Stimulated activated CD4-positive, alpha-beta T cell treated with anti-CD3 and anti-CD28 coated beads, Interleukin-2, amount 100 ng/mL, for 48 hours (primary cell): ENCODE measurements at regions not wholly inside any gene's neighbourhood (a gene's known extent, or its start where the extent isn't known, plus 50 kb on each side); places are given as distances from the start of the nearest gene placed in this dataset.
"Not testable (repeated sequence)": the region's sequence is repeated elsewhere in the genome, so short reads cannot be mapped to it uniquely, and the experiment has no call there.

ENCODE experiments used
- DNase-seq, 2 donors: peaks; one replicate each; pipeline ENCODE4 v3.0.0-alpha.2; 2020

DNA sequence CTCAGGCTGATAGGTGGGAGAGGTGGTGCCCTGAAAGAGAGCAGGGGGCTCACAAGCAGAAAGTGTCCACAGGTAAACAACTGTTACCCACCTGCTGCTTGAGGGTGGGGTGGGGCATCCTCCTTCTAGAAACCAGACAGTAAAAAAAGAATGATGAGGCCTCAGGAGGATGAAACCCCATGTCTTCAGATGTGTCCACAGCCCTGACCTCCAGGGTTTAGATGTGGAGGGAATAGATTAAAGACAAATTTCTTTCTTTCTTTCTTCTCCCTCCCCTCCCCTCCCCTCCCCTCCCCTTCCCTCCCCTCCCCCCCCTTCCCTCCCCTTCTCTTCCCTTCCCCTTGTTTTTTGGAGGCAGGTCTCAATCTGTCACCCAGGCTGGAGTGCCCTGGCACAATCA is 333.5 kb upstream of the NUPR2 start:
- no peak for DNase-seq

- no peak for DNase-seq
Observed at GRCh38 chr7:56447864-56448693, 331.9 kb upstream of the NUPR2 start.

DNA sequence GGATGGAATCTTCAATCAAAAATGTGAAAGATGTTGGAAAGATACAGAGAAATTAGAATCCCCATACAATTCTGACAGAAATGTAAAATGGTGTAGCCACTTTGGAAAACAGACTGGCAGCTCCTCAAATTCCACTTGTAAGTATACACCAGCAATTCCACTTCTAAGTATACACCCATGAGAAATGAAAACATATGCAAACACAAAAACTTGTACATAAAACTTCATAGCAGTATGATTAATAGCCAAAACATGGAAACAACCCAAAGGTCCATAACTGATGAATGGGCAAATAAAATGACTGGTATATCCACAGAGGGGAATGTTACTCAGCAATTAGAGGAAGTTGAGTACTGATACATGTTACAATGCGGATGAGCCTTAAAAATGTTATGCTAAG is 304.3 kb upstream of the NUPR2 start:
- not testable (repeated sequence) for DNase-seq

DNA sequence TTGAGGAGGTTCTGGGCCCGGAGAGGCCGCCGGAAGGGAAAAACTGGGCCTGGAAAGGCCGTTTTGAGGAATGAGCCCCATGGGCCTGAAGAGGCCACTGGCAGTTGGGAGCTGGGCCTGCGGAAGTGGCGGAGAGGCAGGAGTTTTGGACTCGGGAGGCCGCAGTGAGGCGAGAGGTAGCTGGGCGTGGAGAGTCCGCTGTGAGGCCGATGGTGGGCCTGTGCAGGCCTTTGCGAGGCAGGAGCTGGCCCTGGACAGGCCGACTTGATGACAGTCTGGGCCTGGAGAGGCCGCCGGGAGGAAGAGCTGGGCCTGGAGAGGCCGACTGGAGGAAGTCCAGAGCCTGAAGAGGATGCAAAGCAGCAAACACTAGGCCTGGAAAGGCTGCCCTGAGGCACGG is 259.0 kb upstream of the NUPR2 start:
- DNase-seq, result no peak

DNA sequence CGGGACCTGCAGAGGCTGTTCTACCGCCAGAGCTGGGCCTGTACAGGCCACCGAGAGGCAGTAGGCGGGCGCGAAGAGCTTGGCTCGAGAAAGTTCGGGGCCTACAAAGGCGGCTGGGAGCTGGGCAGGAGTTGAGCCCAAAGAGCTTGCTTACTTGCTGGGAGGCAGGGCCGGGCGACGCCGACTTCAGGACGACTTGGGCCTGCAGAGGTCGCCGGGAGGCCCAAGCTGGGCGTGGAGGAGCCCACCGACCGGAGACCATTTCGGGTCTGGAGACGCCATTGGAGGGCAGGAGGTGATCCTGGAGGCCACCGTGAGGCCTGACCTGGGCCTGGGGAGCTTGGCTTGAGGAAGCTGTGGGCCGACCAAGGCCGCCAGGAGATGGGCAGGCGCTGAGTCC is 258.4 kb upstream of the NUPR2 start:
- not testable (repeated sequence) for DNase-seq

DNA sequence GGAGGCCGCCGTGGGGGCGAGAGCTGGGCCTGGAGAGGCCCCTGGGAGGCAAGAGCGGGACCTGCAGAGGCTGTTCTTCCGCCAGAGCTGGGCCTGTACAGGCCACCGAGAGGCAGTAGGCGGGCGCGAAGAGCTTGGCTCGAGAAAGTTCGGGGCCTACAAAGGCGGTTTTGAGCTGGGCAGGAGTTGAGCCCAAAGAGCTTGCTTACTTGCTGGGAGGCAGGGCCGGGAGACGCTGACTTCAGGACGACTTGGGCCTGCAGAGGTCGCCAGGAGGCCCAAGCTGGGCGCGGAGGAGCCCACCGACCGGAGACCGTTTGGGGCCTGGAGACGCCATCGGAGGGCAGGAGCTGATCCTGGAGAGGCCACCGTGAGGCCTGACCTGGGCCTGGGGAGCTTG is 257.1 kb upstream of the NUPR2 start:
- peak; percentile 29 to 43 for DNase-seq

GRCh38 chr7:56371792-56372191 is 255.6 kb upstream of the NUPR2 start:
- peak in 1 of 2 donors; percentile 2 for DNase-seq

DNA sequence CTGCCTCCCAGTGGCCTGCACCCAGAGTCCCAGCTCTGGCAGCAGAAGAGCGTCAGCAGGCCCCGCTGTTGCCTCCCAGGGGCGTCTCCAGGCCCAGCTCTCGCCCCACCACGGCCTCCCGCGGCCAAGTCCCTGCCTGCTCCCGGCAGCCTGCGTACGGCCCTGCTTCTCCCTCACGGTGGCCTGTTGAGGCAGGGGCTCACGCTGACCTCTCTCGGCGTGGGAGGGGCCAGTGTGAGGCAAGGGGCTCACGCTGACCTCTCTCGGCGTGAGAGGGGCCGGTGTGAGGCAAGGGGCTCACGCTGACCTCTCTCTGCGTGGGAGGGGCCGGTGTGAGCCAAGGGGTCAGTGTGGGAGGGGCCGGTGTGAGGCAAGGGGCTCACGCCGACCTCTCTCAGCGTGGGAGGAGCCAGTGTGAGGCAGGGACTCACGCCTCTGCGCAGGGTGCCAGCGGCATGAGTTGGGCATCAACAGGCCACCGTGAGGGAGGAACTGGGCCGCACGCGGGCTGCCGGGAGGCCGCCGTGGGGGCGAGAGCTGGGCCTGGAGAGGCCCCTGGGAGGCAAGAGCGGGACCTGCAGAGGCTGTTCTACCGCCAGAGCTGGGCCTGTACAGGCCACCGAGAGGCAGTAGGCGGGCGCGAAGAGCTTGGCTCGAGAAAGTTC is 254.1 kb upstream of the NUPR2 start:
- DNase-seq, result not testable (repeated sequence)

- DNase-seq, result not testable (repeated sequence)
Observed at GRCh38 chr7:56367914-56368313, 251.7 kb upstream of the NUPR2 start.

DNA sequence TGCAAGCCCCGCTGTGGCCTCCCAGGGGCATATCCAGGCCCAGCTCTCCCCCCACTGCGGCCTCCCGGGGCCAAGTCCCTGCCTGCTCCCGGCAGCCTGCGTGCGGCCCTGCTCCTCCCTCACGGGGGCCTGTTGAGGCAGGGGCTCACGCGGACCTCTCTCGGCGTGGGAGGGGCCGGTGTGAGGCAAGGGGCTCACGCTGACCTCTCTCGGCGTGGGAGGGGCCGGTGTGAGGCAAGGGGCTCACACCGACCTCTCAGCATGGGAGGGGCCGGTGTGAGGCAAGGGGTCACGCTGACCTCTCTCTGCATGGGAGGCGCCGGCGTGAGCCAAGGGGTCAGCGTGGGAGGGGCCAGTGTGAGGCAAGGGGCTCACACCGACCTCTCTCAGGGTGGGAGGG is 251.2 kb upstream of the NUPR2 start:
- DNase-seq, result not testable (repeated sequence)

DNA sequence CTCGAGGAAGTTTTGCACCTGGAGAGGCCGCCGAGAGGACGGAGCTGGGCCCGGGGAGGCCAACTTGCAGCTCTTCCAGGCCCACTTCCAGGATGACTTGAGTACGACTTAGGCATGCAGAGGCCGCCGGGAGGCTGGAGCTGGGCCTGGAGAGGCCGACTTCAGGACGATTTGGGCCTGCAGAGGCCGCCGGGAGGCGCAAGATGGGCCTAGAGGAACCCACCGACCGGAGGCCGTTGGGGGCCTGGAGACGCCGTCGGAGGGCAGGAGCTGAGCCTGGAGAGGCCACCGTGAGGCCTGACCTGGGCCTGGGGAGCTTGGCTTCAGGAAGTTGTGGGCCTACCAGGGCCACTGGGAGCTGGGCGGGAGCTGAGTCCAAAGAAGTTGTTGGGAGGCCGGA is 250.5 kb upstream of the NUPR2 start:
- not testable (repeated sequence) for DNase-seq

DNA sequence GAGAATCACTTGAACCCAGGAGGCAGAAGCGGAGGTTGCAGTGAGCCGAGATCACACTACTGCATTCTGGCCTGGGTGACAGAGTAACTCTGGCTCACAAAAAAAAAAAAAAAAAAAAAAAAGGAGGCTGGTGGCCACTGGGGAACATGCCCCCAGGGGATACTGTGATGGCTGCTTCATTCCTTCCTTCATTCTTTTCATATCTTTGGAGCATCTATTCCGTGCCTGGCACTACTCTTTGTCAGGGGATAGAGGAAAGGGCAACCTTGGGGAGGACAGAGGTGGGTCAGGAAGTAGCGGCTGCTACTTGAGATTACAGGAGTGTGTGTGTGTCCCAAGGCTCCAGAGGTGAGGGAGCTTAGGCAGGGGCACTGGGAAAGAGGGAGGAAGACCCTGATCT is 236.4 kb upstream of the NUPR2 start:
- DNase-seq, result not testable (repeated sequence)

DNA sequence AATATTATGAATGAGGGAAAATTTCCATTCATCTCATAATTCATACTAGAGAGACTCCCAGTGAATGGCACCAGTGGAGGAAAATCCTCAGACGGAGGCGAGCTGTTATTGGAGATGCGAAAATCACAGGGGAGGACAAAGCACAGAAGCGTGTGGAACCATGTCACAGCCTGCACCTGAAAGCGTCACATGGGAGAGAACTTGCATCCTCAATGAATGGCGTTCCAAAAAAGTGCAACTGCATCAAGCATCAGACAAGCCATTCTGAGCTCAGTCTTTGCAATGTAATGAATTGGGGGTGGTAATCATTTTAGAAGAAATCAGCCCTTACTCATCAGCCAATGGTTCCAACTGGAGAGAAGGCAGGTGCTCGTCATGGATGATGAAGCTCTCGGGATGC is 235.0 kb upstream of the NUPR2 start:
- DNase-seq, result not testable (repeated sequence)

- DNase-seq, result not testable (repeated sequence)
Observed at GRCh38 chr7:56348311-56348710, 232.1 kb upstream of the NUPR2 start.

DNA sequence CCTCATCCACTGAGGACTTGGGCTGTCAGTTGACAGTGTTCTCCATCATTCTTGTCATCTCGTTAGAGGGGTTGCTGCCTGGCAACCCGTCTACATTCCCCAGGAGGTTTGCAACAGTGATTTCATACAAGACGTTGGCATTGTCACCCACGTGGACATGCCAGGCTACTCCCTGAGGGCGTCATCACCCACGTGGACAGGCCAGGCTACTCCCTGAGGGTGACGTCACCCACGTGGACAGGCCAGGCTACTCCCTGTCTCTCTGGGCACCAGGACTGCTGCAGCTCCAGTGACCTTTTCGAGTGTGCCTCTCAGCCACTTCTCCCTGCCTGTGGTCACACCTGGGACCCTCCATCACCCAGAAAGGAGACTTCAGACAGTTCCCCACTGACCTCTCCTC is 212.1 kb upstream of the NUPR2 start:
- not testable (repeated sequence) for DNase-seq

DNA sequence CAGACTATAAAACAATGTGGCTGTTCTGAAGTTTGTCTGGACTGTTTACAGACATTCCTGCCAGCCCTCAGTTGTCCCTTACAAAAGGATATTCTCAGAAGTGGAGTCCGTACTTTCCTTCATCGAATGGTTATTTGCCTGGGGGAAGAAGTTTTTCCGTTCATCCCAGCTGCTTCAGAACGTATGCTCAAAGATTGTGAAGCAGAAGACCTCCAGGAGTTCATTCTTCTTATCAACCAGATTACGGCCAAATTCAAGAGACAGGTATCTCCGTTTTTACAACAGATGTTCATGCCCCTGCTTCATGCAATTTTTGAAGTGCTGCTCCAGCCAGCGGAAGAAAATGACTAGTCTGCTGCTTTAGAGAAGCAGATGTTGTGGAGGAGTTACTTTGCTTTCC is 174.3 kb upstream of the NUPR2 start:
- DNase-seq, result no peak

- peak in 1 of 2 donors; percentile 1 for DNase-seq
Observed at GRCh38 chr7:56287429-56288138, 171.4 kb upstream of the NUPR2 start.

GRCh38 chr7:56256108-56256507 is 139.9 kb upstream of the NUPR2 start:
- no peak for DNase-seq

DNA sequence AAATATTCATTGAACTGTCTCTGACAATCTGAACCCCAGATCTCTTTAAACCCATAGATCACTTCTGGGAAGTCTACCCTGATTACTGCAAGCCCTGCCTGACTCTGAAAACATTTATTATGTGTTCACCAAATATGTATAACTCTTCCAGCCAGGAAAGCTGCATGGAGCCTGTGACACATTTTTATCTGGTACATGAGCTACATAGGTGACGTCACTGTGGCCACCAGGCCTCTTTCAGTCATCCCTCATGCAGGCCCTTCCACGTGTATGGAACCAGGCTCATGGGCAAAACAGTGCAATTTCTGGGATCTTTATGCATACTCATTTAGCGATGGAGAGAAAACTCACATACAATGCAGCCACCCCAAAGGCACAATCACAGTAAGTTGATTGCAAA is 133.9 kb upstream of the NUPR2 start:
- no peak for DNase-seq

DNA sequence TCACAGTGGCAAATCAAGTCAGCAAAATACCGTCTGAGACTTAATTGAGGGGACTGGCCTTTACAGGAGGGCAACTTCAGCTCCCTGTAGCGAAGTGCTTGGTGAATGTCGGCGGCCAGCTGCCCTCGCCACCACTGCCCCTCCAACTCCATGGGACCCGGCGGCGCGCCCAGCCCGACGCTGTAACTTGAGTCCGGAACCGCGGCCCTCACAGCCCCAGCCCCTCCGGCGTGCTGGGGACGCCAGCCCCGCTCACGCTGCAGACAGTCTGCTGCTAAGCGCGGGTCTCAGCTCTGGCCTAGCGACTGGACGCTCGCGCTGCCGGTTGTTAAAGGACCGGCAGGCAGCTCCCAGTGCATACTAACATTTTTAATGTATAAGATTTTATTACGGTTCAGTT is 113.4 kb upstream of the NUPR2 start:
- DNase-seq, result no peak

- DNase-seq, result no peak
Observed at GRCh38 chr7:56222866-56223265, 106.6 kb upstream of the NUPR2 start.

DNA sequence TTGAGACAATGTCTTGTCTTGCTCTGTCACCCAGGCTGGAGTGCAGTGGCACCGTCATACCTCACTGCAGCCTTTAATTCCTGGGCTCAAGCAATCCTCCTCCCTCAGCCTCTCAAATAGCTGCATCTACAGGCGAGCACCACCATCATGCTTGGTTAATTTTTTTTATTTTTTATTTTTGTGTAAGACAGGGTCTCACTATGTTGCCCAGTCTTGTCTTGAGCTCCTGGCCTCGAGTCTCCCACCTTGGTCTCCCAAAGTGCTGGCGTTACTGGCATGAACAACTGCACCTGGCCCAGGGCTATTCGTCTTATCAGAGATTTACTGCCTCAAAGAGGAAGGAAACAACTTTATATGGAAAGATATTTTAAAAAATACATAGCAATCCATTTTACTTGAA is 102.8 kb upstream of the NUPR2 start:
- DNase-seq, result no peak

GRCh38 chr7:56218510-56218909 is 102.3 kb upstream of the NUPR2 start:
- DNase-seq, result no peak

GRCh38 chr7:56213574-56213973 is 97.4 kb upstream of the NUPR2 start:
- DNase-seq, result no peak
